ENCODE measurements at regions not wholly inside any gene's neighbourhood (a gene's known extent, or its start where the extent isn't known, plus 50 kb on each side); places are given as distances from the start of the nearest gene placed in this dataset.
"Not testable (repeated sequence)": the region's sequence is repeated elsewhere in the genome, so short reads cannot be mapped to it uniquely, and the experiment has no call there.

DNA sequence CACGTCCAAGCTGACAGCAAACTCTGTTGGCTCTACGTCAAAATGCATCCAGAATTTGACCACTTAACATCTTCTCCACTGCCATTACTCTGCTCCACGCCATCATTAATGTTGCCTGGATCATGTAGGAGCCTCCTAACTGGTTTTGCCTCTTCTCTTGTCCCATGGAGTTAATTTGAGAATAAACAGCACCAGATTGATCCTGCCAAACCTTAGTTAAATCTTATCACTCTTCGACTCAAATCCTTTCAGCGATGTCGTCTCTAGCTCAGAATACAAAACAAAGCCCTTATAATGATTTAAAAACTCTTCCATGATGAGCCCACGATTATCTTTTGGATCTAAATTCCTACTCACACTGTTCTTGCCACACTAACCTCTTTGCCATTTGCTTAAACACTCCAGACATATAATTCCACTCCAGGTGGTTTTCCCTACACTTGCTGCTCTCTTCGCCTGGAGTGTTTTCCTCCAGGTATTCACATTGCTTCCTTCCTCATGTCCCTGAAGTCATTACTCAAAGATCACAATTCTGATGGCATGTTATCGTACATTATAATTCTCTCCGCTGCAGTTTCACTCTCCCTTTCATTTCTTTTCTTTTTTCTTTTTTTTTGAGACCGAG lies 90.7 kb upstream of the KCNK2 start:
- DNase-seq: no peak

DNA sequence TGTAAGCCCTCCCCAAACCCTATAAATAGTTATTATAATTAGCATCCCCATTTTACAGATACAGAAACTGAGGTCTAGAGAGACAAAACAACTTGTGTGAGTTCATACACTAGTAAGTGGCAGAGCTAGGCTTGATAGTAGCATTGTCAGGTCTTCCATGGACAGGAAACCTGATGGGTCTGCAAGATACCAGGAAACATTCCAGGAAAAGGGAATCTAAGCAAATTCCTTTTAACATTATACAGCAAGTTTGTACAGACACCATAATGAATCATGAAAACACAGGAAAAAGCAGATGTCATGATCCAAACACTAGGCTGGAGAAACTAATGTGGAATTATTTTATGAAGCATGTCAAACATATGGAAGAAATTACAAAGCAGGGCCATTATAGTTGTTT lies 89.1 kb upstream of the KCNK2 start:
- no peak for DNase-seq

GRCh38 chr1:214997685-214998084 lies 84.9 kb upstream of the KCNK2 start:
- no peak for DNase-seq

DNA sequence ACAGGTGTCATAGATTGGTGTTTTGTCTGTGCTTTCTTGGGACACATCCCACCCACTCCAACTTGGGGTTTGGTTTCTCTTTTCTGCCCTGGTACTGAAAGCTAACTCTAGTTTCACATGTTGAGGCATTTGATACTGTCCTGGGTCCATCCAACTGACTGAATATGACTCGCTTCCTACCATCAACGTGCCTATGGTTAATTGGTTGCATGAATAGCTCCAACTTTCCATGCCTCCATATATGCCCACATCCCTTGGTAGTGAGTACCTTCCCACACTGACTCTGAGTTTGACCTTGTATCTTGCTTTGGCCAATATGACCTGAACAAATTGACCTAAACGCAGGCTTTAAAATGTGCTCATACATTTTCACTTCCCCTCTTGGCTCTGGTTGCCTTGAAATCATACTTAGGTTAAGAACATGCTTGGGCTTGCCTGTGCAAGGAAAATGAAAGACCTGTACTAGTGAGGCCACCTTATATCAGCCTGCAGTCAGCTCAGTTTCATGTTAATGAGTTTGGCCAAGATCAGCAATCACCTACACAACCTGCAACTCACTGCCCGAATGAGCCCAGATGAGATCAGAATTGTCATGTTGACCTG lies 81.0 kb upstream of the KCNK2 start:
- DNase-seq: no peak

- DNase-seq: no peak
These were observed 80.1 kb upstream of the KCNK2 start for GRCh38 chr1:215002471-215002870.

DNA sequence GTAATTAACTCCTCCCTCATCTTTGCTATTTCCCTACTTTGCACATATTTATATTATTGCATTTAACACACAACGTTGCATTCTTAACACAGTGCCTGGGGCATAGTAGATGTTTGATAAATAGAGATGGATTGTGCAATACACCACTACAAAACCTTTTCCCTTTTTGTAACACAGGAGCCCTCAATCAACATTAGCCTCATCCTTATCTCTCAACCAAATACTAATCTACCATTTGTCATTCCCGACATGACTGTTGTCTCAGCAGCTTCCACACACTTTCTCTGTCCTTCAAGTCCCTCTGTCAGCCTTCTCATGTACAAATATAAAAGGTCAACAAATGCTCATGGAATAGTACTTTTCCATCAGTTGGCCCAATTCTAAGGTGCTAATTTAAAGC lies 78.9 kb upstream of the KCNK2 start:
- DNase-seq: no peak

DNA sequence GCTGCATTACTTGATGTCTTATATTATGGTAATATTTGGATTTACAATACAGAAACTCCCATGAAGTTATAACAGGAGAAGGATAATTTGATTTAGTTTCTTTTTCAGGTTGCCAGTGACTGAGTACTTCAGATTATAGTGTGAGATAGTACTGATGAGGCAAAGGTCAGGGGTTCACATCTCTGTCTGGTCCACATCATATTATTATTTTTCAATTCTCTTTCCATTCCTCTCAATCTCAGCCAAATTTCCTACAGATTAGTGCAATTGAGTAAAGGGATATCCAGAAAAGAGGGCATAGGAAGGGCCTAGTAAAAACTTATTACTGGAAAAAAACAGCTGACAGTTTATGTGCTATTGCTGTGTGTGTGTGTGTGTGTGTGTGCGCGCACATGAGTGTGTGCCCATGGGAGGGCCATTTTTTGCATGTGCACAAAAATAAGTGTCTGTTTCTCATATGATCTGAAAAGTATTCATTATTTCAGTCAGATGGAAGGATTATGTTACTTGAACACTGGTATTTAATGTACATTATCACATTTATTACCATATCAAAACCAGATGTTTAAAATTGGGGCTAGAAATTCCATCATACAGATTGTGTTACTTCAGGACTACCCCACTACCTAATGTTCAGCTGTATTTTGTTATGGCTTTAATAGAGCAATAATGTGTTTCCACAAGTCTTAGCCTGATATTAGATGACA lies 78.3 kb upstream of the KCNK2 start:
- no peak for DNase-seq

DNA sequence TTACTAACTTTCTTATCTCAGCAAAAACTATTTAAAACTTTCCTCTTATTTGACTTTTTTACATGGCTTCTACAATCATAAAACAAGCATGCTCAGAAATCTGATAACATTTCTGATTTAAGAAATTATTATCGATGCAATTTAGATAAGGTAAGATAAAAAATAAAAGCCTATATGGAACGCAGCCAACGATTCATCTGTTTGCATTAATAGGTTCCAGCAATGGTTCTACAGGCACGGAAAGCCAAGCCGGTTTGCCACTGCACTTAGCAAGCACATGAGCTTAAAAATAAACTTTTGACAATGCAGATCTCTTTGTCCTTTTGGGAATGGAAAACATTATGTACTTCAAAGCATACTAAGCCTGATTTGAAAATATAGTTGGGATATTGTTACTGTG lies 77.5 kb upstream of the KCNK2 start:
- DNase-seq: no peak

GRCh38 chr1:215005656-215006345 lies 76.7 kb upstream of the KCNK2 start:
- no peak for DNase-seq

DNA sequence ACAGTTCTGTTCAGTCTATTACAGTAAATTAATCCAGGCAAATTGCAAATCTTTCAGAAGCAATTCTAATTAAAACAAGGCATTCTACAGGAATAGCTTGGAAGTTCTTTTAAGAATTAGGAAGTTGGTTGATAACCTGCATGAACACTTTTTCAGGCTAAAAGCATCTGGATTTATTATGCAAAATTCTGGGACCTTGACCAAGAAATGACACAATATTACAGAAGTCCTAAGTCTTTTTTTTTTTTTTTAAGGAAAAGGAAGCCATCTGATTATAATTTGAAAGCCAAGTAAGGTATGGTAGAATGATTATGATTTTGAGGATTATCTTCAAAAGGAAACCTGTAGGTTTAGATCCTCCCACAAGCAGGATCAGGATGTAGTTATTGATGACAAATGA lies 74.7 kb upstream of the KCNK2 start:
- no peak for DNase-seq

DNA sequence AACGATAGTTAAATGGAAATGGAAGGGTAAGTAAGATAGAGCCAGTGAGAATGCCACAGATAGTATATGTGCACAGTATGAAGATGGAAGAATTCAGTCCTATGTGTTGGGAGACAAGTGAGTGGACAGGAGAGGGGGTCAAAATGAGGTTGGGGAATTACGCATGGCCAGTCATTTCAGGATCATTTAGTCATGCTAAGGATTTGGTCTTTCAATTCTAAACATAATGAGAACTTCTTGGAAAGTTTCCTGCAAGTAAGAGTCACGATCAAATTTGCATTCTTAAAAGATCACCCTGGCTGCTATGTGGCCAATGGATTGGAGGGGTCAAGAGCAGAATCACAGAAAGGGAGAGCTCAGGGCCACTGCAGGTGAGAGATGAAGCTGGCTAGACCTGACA lies 64.0 kb upstream of the KCNK2 start:
- DNase-seq: no peak

DNA sequence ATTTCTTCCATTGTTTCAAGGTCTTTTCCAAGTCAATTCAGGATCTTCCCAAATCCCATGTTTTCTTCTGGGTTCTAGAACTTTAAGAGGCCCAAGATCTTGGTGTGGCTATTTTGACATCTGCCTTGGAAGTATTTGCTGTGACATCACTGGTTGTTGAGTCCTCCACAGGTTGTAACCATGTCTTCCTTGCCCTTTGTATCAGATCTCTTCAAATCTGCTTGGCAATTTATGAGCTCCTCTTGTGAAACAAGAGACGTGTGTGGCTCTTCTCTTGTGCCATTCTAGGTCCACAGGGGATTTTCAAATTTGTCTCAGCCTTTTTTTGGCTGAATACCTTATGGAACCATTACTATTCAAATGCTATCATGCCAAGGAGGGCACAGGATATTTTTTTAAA lies 60.3 kb upstream of the KCNK2 start:
- DNase-seq: no peak

- DNase-seq: no peak
These were observed 59.8 kb upstream of the KCNK2 start for GRCh38 chr1:215022741-215023141.

DNA sequence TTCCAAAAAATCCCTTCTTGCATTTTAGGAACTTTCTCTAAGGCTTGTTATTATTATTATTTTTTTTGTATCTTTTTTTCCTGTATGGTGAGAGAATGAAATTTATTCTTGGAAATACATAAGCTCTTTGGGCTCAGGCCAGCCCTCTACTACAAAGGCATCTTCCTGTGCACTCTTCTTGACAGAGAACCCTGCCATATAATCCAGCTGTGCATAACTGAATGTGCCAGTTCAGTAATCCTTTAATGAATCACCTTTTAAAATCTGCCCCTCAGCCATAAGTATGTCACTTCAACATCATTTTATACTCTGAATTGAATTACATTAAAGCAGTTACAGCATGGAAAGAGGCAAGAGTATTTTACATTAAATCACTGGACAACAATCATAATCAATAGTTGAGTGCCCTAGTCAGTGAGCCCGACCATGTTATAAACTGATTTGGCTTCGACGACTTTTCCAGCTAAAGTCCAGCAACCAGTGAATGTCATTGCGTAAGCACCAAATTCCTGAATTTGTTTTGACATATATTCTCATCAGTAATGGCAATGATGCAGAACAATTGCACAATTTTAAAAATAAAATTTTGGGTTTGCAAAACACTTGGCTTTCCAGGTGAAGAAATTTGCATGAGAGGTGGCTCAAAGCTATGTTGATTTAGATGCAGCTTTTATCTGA lies 59.2 kb upstream of the KCNK2 start:
- no peak for DNase-seq

DNA sequence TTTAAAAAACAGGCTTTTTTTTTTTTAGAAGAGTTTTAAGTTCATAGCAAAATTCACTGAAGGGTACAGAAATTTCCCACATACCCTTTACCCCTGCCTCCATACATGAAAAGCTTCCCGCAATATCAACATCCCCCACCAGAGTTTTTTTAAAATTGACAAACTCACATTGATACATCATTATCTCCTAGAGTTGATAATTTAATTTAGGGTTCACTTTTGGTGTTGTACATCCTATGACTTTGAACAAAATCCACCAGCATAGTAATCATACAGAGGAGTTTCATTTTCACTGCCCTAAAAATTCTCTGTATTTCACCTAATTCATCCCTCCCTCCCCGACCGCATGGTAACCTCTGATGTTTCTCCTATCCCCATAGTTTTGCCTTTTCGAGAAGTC lies 53.6 kb upstream of the KCNK2 start:
- DNase-seq: no peak

DNA sequence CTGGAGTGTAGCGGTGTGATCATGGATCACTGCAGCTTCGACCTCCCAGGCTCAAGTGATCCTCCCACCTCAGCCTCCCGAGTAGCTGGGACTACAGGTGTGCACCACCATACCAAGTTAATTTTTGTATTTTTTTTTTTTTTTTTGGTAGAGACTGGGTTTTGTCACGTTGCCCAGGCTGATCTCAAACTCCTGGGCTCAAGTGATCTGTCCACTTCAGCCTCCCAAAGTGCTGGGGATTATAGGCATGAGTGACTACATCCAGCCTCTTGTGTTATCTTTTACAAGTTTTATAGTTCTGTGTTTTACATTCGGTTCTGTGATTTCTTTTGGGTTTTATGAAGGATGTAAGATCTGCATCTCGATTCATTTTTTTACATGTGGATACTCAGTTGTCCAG lies 52.0 kb upstream of the KCNK2 start:
- not testable (repeated sequence) for DNase-seq

DNA sequence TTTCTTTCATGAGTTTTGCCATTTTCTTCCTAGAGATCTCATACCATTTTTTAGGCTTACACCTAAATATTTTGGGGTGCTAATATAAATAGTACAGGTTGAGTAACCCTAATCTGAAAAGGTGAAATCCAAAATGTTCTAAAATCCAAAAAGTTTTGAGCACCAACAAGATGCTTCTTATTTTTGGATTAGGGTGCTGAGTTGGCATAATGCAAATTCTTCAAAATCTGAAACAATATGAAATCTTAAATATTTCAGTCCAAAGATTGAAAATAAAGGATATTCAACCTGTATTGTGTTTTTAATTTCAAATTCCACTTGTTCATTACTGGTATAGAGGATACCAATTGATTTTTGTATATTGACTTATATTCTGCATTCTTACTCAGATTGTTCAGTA lies 51.1 kb upstream of the KCNK2 start:
- no peak for DNase-seq
